ENCODE measurements at regions not wholly inside any gene's neighbourhood (a gene's known extent, or its start where the extent isn't known, plus 50 kb on each side); places are given as distances from the start of the nearest gene placed in this dataset.
"Not testable (repeated sequence)": the region's sequence is repeated elsewhere in the genome, so short reads cannot be mapped to it uniquely, and the experiment has no call there.

DNA sequence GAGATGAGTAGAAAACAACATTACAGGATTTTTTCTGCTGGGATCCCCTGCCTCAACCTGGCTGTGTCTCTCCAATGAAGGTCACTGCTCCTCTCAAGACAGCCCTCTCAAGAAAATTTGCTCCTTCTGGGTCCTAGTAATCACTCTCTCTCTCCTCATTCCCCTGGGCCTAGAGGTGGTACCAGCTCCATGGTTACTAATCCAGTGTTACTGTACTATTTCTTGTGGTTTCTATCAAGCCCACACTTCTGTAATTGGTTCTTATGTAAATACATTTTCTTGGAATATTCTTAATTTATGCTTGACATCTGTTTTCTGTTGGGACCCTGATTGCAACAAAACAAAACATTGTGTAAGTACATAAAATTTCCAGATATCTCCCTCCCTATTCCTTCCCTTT is 123.8 kb upstream of the RORB start:
- no peak for DNase-seq

GRCh38 chr9:74379718-74380117 is 117.4 kb upstream of the RORB start:
- DNase-seq, result peak in 1 of 2 experiments; percentile 14

DNA sequence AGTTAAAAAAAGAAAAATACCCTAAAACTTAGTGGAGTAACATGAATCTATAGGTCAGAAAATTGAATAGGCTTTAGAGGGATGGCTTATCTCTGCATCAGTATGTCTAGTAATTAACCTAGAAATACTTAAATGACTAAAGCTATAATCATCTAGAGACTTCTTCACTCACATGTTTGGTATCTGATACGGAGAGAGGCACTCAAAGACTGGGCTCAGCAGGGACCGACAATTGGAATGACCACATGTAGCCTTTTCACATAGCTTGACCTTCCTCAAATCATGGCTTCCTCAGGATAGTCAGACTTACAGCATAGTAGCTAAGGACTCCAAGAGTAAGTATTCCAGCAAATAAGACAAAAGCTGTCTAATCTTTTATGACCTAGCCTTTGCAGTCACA is 105.3 kb upstream of the RORB start:
- DNase-seq, result no peak

GRCh38 chr9:74403581-74403980 is 93.6 kb upstream of the RORB start:
- no peak for DNase-seq

DNA sequence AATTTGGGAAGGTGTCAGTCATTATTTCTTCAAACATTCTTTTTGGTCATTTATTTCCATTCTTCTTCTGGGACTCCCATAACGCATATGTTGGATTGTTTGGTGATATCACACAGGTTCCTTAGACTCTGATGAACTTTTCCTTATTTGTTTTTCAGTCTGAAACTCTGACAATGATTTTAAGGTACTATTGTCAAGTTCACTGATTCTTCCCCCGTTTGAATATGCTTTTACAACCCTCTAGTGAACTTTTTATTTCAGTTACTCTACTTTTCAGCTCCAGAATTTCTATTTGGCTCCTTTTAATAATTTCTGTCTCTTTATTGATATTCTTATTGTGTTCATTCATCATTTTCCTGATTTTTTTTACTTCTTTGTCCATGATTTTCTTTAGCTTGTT is 92.5 kb upstream of the RORB start:
- DNase-seq, result no peak

DNA sequence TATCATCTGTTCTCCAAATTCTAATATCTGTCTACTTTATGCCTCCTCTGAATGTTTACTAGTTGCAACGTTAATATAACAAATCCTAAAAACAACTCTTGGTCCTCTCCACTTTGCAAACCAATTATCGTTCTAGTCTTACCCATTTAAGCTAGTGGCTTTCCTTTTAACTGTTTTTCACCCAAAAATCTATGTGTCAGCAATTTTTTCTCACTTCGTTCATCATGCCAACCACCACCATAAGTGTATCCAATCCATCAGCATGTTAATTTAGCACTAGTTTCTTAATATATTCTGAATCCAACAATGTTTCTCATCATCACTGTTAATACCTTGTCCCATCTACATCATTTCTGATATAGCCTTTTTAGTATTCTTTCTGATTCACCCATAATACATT is 90.0 kb upstream of the RORB start:
- no peak for DNase-seq

GRCh38 chr9:74412236-74412979 is 84.7 kb upstream of the RORB start:
- no peak for DNase-seq

- DNase-seq, result no peak
Observed at GRCh38 chr9:74413876-74414275, 83.3 kb upstream of the RORB start.

DNA sequence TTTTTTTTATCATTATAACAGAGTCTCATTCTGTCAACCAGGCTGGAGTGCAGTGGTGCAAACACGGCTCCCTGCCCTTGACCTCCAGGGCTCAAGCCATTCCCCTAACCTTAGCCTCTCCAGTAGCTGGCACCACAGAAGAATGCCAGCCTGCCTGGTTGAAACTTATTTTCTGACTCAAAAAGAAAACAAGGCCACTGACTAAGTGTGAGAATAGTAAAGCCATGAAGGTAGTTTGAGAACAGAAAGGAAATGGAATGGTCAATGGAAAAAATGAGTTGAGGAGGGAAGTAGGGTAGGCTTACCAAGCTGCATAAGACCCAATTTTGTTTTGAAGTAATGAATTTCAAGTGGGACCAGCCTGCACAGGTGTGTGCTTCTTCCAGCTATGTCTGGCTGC is 82.8 kb upstream of the RORB start:
- no peak for DNase-seq

- no peak for DNase-seq
Observed at GRCh38 chr9:74415995-74416394, 81.1 kb upstream of the RORB start.

GRCh38 chr9:74424488-74424887 is 72.6 kb upstream of the RORB start:
- DNase-seq, result not testable (repeated sequence)

DNA sequence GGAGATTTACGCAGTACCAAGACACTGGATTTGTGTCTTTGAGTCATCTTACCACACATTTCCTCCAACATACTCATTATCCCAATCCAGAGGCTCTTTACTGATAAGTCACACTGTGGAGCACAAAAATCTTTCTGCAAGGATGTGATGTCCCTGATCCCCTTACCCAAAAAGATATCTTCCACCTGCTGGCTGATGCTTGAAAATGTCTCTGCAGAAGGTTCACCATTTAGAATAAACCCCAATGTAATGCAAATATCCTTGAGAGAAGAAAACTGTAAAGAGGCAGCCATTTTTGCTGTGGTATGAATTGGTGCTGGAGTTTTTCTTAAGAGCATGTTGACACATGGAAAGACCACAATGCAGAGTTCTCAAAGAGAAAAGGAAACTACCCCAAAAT is 65.7 kb upstream of the RORB start:
- no peak for DNase-seq

DNA sequence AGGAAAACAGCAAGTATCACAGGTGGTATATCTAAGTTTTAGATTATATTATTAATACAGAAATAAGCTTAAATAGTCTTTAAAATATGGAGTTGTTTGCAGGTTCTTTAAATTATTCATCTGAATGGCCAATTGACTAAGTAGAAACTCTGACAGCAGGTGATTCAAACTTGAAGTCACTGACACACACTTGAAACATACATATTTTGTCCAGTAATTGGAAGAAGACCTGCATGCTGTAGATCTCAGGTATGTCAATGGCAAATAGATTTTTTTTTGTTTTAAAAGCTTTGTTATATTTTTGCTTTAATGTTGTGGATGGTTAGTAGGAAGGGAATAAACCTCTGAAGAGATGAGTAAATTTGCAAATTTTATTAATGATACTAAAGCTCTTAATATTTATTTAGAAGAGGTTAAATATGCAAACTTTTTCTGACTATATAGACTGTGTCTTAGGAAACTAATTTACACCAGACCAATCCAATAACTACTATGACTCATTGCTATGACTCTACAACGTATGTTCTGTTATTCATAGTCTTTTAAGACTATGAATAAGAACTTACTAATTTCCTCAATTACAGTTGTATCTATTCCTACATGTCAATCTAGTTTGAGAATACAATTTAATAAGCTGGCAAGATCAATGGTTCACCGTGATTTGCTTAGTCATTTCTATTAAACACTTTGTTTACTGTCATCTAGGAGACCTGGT is 53.9 kb upstream of the RORB start:
- no peak for DNase-seq

DNA sequence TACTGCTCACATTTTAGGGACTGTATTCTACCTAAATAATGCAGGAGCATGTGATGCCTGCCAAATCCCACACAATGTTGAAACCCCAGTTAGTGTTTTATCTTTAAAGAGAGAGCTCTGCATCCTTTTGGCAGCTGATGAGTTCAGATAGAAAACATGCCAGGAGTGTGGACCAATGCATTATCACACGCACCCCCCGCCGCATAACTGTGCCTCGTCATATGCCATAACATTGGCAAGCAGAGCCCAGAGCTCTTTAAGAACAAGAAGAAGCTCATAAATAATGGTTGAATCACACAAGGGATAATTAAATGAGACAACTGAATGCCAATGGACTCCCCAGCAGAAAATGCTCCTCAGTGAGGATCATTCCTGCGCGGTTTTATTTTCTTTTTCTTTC is 52.8 kb upstream of the RORB start:
- DNase-seq, result no peak
